ENCODE measurements at regions not wholly inside any gene's neighbourhood (a gene's known extent, or its start where the extent isn't known, plus 50 kb on each side); places are given as distances from the start of the nearest gene placed in this dataset.

DNA sequence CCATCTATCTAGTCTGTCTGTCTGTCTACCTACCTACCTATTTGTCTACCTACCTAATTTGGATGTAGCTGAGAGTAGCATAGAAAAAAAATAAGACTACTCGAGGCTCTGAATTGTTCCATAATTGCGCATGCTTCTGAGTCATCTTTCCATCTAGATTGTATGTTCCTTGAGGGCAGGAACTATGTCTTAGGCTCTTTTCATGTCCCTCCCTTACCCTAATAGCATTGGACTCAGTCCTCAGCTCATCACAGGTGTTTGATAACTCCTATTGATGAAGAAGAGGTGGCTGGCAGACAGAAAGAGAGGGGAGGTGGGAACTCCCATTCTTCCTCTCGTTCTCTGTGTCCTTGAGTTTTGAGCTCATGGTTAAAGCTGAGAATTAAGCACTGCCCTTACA is 263.7 kb downstream of the TTC6 start:
- Histone ChIP-seq H3K4me1 (no peaks in the 10 kb centered on the region), H3K9me3 (no peaks in the 10 kb centered on the region), H3K27ac (no peak overlapping the region), H3K4me3 (replicated peaks in 1 of 3) (no peak overlapping the region), H3K27me3 (no peaks in the 10 kb centered on the region), H3K36me3 (no peaks in the 10 kb centered on the region)
- intact Hi-C loops (cut with DNase I): no loop called here
- TF ChIP-seq CTCF (IDR thresholded peaks at IDR 0.05) (no peak), POLR2A (IDR thresholded peaks at IDR 0.05) (no peak)
- no peak for DNase-seq
- WGBS, 2 donors: 93% methylated on average over 3 of the region's 3 CpGs

GRCh38 chr14:37862263-37862662 is 266.8 kb downstream of the TTC6 start:
- TF ChIP-seq CTCF (IDR thresholded peaks at IDR 0.05) (no peak), POLR2A (IDR thresholded peaks at IDR 0.05) (no peak)
- no peak for DNase-seq
- H3K4me3 ChIP-seq (replicated peaks in 1 of 3): no peak overlapping the region
- H3K27me3 ChIP-seq: no peaks in the 10 kb centered on the region
- WGBS, 2 donors: 82 to 83% methylated on average over 3 of the region's 3 CpGs
- H3K36me3 ChIP-seq: no peaks in the 10 kb centered on the region
- no peaks in the 10 kb centered on the region for H3K9me3 ChIP-seq
- no peaks in the 10 kb centered on the region for H3K4me1 ChIP-seq
- intact Hi-C loops (cut with DNase I): no loop called here
- H3K27ac ChIP-seq: no peak overlapping the region

DNA sequence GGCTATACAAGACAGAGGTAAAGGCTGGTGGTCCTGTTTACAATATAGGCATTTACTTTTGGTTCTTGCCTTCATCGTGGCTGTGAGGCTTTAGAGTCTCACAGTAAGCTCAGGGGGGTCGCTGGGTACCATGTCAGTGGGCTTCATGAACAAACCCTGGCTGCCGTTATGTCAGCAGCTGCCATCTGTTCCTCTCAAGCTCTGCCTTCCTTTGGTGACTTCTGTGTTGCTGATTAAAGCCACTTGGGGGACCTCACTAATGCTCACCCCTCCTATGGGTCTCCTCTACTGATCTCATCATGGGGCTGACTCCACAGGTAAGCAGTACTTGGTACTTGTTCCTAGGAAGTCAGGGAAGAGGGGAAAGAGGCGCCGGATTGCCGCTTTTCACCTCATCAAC is 268.7 kb downstream of the TTC6 start:
- intact Hi-C loops (cut with DNase I): no loop called here
- H3K4me1 ChIP-seq: no peaks in the 10 kb centered on the region
- no peaks in the 10 kb centered on the region for H3K27me3 ChIP-seq
- TF ChIP-seq CTCF (IDR thresholded peaks at IDR 0.05) (no peak), POLR2A (IDR thresholded peaks at IDR 0.05) (no peak)
- no peak overlapping the region for H3K4me3 ChIP-seq (replicated peaks in 1 of 3)
- DNase-seq: no peak
- WGBS, 2 donors: 86 to 87% methylated on average over 6 of the region's 6 CpGs
- H3K9me3 ChIP-seq: no peaks in the 10 kb centered on the region
- H3K27ac ChIP-seq: no peak overlapping the region
- no peaks in the 10 kb centered on the region for H3K36me3 ChIP-seq

DNA sequence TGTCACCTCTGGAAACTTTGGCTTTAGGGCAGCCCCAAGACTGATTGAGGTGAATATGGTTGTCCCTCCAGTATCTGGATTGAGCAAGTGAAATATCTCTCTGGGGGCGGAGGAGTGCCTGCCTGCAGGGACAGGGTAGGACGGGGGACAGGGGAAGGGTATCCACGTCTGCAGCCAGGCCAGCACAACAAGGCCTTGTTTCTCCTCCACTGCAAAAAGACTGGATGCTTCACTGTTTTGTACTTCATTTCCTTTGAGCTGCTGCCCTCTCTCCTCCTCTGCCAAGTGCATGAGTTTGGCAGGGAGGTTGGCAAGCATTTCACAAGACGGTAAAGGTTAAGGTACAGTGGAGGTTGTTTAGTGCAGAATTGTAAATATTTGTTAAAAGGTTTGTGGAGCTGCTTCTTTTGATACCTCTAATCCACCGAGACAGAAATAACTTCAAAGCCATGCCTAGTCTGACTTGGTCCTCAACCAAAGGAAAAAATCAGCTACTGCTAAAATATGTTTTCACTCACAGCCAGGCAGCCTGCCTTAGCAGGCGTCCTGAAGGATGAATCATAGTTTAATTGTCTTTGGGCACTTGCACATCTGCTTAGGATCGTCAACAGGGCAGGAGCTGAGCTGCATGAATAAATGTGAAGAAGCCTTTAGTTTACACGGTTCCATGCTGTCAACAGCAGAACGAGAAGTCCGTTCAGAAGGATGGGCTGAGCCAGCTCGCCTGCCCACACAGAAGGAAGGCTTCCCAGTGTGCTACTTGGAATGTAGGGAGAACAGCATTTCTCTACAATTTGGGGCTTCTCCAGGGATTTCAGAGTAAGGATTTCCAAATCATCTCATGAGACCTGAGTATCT is 269.7 kb downstream of the TTC6 start:
- intact Hi-C loops (cut with DNase I): no loop called here
- TF ChIP-seq POLR2A (IDR thresholded peaks at IDR 0.05) (no peak), CTCF (IDR thresholded peaks at IDR 0.05) (no peak)
- H3K36me3 ChIP-seq: no peaks in the 10 kb centered on the region
- no peak for DNase-seq
- H3K9me3 ChIP-seq: no peaks in the 10 kb centered on the region
- no peak overlapping the region for H3K4me3 ChIP-seq (replicated peaks in 1 of 3)
- H3K27ac ChIP-seq: no peak overlapping the region
- 44 to 45% methylated on average over 11 of the region's 11 CpGs for WGBS, 2 donors
- H3K27me3 ChIP-seq: no peaks in the 10 kb centered on the region
- H3K4me1 ChIP-seq: no peaks in the 10 kb centered on the region

- Histone ChIP-seq H3K27ac (no peak overlapping the region), H3K4me1 (no peaks in the 10 kb centered on the region), H3K4me3 (replicated peaks in 1 of 3) (no peak overlapping the region), H3K9me3 (no peaks in the 10 kb centered on the region), H3K36me3 (no peaks in the 10 kb centered on the region), H3K27me3 (no peaks in the 10 kb centered on the region)
- no peak for DNase-seq
- intact Hi-C loops (cut with DNase I): no loop called here
- TF ChIP-seq POLR2A (IDR thresholded peaks at IDR 0.05): no peak
- no peak for TF ChIP-seq CTCF (IDR thresholded peaks at IDR 0.05)
- 74 to 81% methylated on average over 4 of the region's 4 CpGs for WGBS, 2 donors
These were observed 270.5 kb downstream of the TTC6 start for GRCh38 chr14:37865719-37866549.
